BLaER1 treated with 17β-estradiol and CSF1 and Interleukin-3, amounts not matched to agents 10 nM and 100 nM (cell line): ENCODE measurements at regions not wholly inside any gene's neighbourhood (a gene's known extent, or its start where the extent isn't known, plus 50 kb on each side); places are given as distances from the start of the nearest gene placed in this dataset.

Experiments
- H3K27ac ChIP-seq, 11 experiments: shearing (Covaris generic); formaldehyde crosslinking; 2 replicates each; pipeline ENCODE4 v1.8.1; 2022
- H3K27me3 ChIP-seq, 11 experiments: shearing (Covaris generic); formaldehyde crosslinking; 2 replicates each; pipeline ENCODE4 v1.8.1; 2022
- H3K36me3 ChIP-seq, 11 experiments: shearing (Covaris generic); formaldehyde crosslinking; 2 replicates each; pipeline ENCODE4 v1.8.1; 2022
- H3K4me1 ChIP-seq, 10 experiments: shearing (Covaris generic); formaldehyde crosslinking; 2 replicates each; pipeline ENCODE4 v1.8.1; 2022
- H3K4me2 ChIP-seq, 11 experiments: shearing (Covaris generic); formaldehyde crosslinking; 2 replicates each; pipeline ENCODE4 v1.8.1; 2022
- H3K4me3 ChIP-seq, 10 experiments: shearing (Covaris generic); formaldehyde crosslinking; 2 replicates each; pipeline ENCODE4 v1.8.1; 2022
- H3K9ac ChIP-seq, 11 experiments: shearing (Covaris generic); formaldehyde crosslinking; 2 replicates each; pipeline ENCODE4 v1.8.1; 2022
- H3K9me3 ChIP-seq, 11 experiments: shearing (Covaris generic); formaldehyde crosslinking; replicated peaks in 1 of 11; 2 replicates each; pipeline ENCODE4 v1.8.1; 2022
- H4K20me1 ChIP-seq, 11 experiments: shearing (Covaris generic); formaldehyde crosslinking; 2 replicates each; pipeline ENCODE4 v1.8.1; 2022
- Cebpa-rat ChIP-seq, 11 experiments: shearing (Covaris generic); IDR thresholded peaks; 2 replicates each; pipeline ENCODE4 v1.8.1; 2022

DNA sequence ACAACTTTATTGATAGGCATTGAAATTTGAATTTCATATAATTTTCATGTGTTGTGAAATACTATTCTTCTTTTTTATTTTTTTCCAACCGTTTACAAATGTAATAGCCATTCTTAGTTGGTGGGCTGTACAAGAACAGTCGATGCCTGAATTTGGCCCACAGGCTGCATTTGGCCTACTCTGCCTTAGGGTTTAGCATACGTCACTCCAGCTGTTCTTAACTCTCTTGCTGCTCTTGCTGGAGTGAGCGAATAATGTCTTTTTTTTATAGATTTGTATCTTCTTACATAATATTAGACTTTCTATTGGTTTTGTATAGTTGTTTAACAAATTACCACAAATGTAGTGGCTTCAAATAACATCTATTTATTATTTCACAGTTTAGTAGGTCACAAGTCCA, 163.4 kb upstream of the MKI67 start:
- Histone ChIP-seq H3K36me3 (peaks cover 5 to 100% (median 90%) of the 10 kb centered on the region in 11 experiments; a peak in 19 of 22 replicates), H3K9me3 (peaks cover 28 to 58% (median 38%) of the 10 kb centered on the region in 11 experiments), H3K27ac (no peak overlapping the region), H3K4me1 (peaks cover 0 to 20% (median 7%) of the 10 kb centered on the region in 10 experiments; a peak in 14 of 20 replicates), H4K20me1 (peaks cover 0 to 49% (median 16%) of the 10 kb centered on the region in 11 experiments; a peak in 14 of 22 replicates), H3K4me3 (no peak overlapping the region), H3K4me2 (no peak overlapping the region), H3K9ac (no peak overlapping the region), H3K27me3 (peaks cover 29 to 37% (median 34%) of the 10 kb centered on the region in 11 experiments)
- 0 out of 22 replicates have a peak, but pooled peaks of 1 of the 11 experiments have one; percentile 31 for TF ChIP-seq Cebpa-rat (IDR thresholded peaks at IDR 0.05)

DNA sequence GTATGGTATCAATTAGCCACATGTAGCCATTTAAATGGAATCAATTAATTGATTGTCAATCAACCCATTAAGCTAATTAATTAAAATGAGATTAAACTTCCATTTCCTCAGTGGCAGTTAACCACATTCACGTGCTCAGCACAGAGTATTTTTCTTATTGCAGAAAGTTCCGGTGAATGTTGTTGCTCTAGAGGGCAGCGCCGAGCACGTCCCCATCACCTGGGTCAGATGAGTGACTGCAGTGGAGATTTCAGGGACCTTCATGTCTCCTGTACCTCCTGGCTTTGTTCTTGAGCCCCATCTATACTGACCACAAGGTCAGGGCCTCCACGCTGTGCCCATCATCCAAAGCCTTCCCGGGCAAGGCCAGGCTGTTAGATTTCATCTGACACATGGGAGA, 168.8 kb upstream of the MKI67 start:
- no peak overlapping the region for H3K27ac ChIP-seq
- no peak overlapping the region for H3K4me3 ChIP-seq
- H3K27me3 ChIP-seq, result no peaks in the 10 kb centered on the region
- H3K4me2 ChIP-seq, result no peak overlapping the region
- H3K9me3 ChIP-seq, result peaks cover 18 to 45% (median 33%) of the 10 kb centered on the region in 11 experiments
- peaks cover 2 to 100% (median 93%) of the 10 kb centered on the region in 11 experiments; a peak in 19 of 22 replicates for H3K36me3 ChIP-seq
- no peak for TF ChIP-seq Cebpa-rat (IDR thresholded peaks at IDR 0.05)
- peaks cover 0 to 11% (median 0%) of the 10 kb centered on the region in 10 experiments; a peak in 4 of 20 replicates for H3K4me1 ChIP-seq
- no peak overlapping the region for H3K9ac ChIP-seq
- peaks cover 0 to 39% (median 0%) of the 10 kb centered on the region in 11 experiments; a peak in 4 of 22 replicates for H4K20me1 ChIP-seq

DNA sequence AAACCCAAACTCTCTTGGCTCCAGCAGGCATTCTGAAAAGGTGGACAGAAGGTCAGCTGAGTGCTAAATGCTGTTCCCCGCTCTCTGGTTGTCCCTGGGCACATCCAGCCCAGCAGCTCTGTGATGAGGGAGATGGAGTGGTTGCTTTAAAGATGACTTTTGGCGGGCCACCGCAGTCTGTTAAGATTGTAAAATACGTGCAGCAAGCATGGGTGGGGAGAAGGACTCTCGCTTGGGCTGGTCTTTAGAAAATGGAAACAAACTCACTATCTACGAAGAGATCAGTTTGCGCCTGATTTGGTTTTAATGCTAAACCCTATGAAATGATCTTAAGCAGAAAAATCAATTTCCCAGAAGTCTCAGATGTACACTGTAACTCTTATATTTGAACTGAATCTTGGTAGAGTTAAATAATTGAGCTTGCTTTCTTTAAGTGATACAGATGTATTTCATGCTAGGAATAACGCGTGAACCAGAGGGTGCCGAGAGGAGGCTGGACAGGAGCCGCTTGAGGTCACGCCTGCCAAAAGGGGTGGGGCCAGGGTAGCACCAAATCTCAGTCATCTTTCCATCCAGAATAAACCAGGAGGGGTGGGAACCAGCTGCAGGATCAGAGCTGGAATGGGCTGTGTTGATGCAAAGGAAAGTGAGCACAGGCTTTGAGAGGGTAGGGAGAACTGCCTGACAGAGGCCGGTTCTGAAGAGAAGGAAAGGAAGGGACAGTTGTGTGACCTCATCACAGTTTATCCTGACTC, 170.2 kb upstream of the MKI67 start:
- Histone ChIP-seq H3K9me3 (peaks cover 13 to 45% (median 35%) of the 10 kb centered on the region in 11 experiments), H3K4me2 (no peak overlapping the region), H3K27me3 (no peaks in the 10 kb centered on the region), H3K4me3 (no peak overlapping the region), H3K36me3 (peaks cover 0 to 100% (median 93%) of the 10 kb centered on the region in 11 experiments; a peak in 19 of 22 replicates), H3K9ac (no peak overlapping the region), H4K20me1 (peaks cover 0 to 39% (median 0%) of the 10 kb centered on the region in 11 experiments; a peak in 4 of 22 replicates), H3K4me1 (peaks cover 0 to 8% (median 0%) of the 10 kb centered on the region in 10 experiments; a peak in 4 of 20 replicates), H3K27ac (no peak overlapping the region)
- TF ChIP-seq Cebpa-rat (IDR thresholded peaks at IDR 0.05), result no peak

GRCh38 chr10:128297709-128298378, 171.6 kb upstream of the MKI67 start:
- Histone ChIP-seq H4K20me1 (peaks cover 0 to 31% (median 0%) of the 10 kb centered on the region in 11 experiments; a peak in 4 of 22 replicates), H3K27me3 (no peaks in the 10 kb centered on the region), H3K36me3 (peaks cover 0 to 100% (median 91%) of the 10 kb centered on the region in 11 experiments; a peak in 19 of 22 replicates), H3K4me1 (no peaks in the 10 kb centered on the region), H3K9me3 (peaks cover 22 to 54% (median 46%) of the 10 kb centered on the region in 11 experiments), H3K27ac (no peak overlapping the region), H3K4me3 (no peak overlapping the region), H3K9ac (no peak overlapping the region), H3K4me2 (no peak overlapping the region)
- no peak for TF ChIP-seq Cebpa-rat (IDR thresholded peaks at IDR 0.05)

- H3K27ac ChIP-seq, result no peak overlapping the region
- no peak overlapping the region for H3K4me2 ChIP-seq
- TF ChIP-seq Cebpa-rat (IDR thresholded peaks at IDR 0.05), result no peak
- H3K9ac ChIP-seq, result no peak overlapping the region
- H3K4me1 ChIP-seq, result no peaks in the 10 kb centered on the region
- peaks cover 0 to 100% (median 91%) of the 10 kb centered on the region in 11 experiments; a peak in 19 of 22 replicates for H3K36me3 ChIP-seq
- H3K9me3 ChIP-seq, result peaks cover 22 to 61% (median 46%) of the 10 kb centered on the region in 11 experiments
- H3K27me3 ChIP-seq, result no peaks in the 10 kb centered on the region
- no peak overlapping the region for H3K4me3 ChIP-seq
- H4K20me1 ChIP-seq, result peaks cover 0 to 31% (median 0%) of the 10 kb centered on the region in 11 experiments; a peak in 4 of 22 replicates
These were observed 172.4 kb upstream of the MKI67 start for GRCh38 chr10:128298587-128298986.

DNA sequence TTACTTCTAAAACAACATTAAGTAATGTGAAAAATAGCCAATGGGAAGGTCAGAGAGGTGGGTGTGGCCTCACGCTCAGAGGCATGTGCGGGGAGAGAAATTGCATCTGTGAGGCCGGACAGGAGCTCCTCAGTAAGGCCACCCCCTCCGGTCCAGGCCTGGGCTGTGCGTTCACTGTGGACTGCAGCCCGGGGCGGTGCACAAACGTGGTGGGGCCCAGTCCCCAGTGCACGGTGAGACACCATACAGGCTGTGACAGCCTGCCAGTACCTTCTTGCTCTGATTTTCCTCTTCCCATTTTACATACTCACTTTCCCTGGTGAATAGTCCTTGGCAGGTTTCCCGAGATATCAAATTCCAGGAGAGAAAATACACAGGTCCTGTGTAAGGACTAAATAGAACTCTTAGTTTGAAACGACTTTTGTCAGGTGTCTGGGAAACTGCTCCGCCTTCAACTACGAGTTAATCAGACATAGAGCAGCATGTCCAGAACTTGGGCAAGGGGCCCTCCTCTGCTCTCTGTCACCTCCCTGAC, 174.1 kb upstream of the MKI67 start:
- 0 out of 20 replicates have a peak, but pooled peaks cover 0 to under 1% (median 0%) of the 10 kb centered on the region in 10 experiments for H3K4me1 ChIP-seq
- H3K4me3 ChIP-seq, result no peak overlapping the region
- H3K27me3 ChIP-seq, result no peaks in the 10 kb centered on the region
- peaks cover 0 to 99% (median 90%) of the 10 kb centered on the region in 11 experiments; a peak in 19 of 22 replicates for H3K36me3 ChIP-seq
- peaks cover 0 to 20% (median 0%) of the 10 kb centered on the region in 11 experiments; a peak in 4 of 22 replicates for H4K20me1 ChIP-seq
- no peak for TF ChIP-seq Cebpa-rat (IDR thresholded peaks at IDR 0.05)
- no peak overlapping the region for H3K9ac ChIP-seq
- no peak overlapping the region for H3K4me2 ChIP-seq
- H3K9me3 ChIP-seq, result peaks cover 22 to 64% (median 46%) of the 10 kb centered on the region in 11 experiments
- H3K27ac ChIP-seq, result no peak overlapping the region

GRCh38 chr10:128301051-128301450, 174.8 kb upstream of the MKI67 start:
- Histone ChIP-seq H3K9ac (no peak overlapping the region), H3K4me3 (no peak overlapping the region), H3K36me3 (peaks cover 0 to 99% (median 92%) of the 10 kb centered on the region in 11 experiments; a peak in 19 of 22 replicates), H3K27ac (no peak overlapping the region), H3K27me3 (no peaks in the 10 kb centered on the region), H3K4me2 (no peak overlapping the region), H4K20me1 (peaks cover 0 to 19% (median 0%) of the 10 kb centered on the region in 11 experiments; a peak in 4 of 22 replicates), H3K9me3 (peaks cover 22 to 64% (median 46%) of the 10 kb centered on the region in 11 experiments), H3K4me1 (peaks cover 0 to 7% (median 0%) of the 10 kb centered on the region in 10 experiments; a peak in 6 of 20 replicates)
- no peak for TF ChIP-seq Cebpa-rat (IDR thresholded peaks at IDR 0.05)

- TF ChIP-seq Cebpa-rat (IDR thresholded peaks at IDR 0.05), result no peak
- Histone ChIP-seq H3K36me3 (peaks cover 0 to 99% (median 94%) of the 10 kb centered on the region in 11 experiments; a peak in 19 of 22 replicates), H4K20me1 (peaks cover 0 to 9% (median 0%) of the 10 kb centered on the region in 11 experiments; a peak in 3 of 22 replicates), H3K4me3 (no peak overlapping the region), H3K9ac (no peak overlapping the region), H3K4me2 (no peak overlapping the region), H3K27me3 (no peaks in the 10 kb centered on the region), H3K4me1 (peaks cover 0 to 13% (median 0%) of the 10 kb centered on the region in 10 experiments; a peak in 6 of 20 replicates), H3K9me3 (peaks cover 22 to 59% (median 45%) of the 10 kb centered on the region in 11 experiments), H3K27ac (no peak overlapping the region)
These were observed 176.6 kb upstream of the MKI67 start for GRCh38 chr10:128302808-128303207.
